SIG-M5 treated with dmso at 0.1 percent for 504 hours (cell line): ENCODE measurements at regions not wholly inside any gene's neighbourhood (a gene's known extent, or its start where the extent isn't known, plus 50 kb on each side); places are given as distances from the start of the nearest gene placed in this dataset.
"Not testable (repeated sequence)": the region's sequence is repeated elsewhere in the genome, so short reads cannot be mapped to it uniquely, and the experiment has no call there.

ENCODE experiments used
- DNase-seq: peaks from one replicate; lab custom pipeline; 2025; ENCODE audit not compliant: unreplicated experiment; lab: John Stamatoyannopoulos, UW

DNA sequence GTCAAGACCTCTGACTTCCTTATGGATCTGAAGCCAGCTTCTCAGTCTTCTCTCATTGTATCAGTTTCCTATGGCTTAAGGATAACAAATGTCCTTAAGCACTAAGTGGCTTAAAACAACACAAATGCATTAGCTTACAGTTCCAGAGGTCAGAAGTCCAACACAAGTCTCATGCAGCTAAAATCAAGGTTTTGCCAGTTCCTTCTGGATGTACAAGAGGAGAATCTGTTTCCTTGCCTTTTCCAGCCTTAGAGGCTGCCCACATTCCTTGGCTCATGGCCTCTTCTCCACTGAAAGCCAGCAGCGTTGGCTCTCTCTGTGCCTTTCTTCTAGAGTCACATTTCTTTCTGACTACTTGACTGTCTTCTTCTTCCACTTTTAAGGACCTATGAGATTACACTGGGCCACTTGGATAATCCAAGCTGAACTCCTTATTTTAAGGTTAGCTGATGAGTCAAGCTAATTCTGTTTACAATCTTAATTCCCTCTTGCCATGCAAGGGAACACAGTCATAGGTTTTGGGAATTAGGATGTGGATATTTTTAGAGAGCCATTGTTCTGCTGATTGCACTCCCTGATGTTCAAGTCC is 179.0 kb downstream of the BCAS1 start:
- no peak for DNase-seq

DNA sequence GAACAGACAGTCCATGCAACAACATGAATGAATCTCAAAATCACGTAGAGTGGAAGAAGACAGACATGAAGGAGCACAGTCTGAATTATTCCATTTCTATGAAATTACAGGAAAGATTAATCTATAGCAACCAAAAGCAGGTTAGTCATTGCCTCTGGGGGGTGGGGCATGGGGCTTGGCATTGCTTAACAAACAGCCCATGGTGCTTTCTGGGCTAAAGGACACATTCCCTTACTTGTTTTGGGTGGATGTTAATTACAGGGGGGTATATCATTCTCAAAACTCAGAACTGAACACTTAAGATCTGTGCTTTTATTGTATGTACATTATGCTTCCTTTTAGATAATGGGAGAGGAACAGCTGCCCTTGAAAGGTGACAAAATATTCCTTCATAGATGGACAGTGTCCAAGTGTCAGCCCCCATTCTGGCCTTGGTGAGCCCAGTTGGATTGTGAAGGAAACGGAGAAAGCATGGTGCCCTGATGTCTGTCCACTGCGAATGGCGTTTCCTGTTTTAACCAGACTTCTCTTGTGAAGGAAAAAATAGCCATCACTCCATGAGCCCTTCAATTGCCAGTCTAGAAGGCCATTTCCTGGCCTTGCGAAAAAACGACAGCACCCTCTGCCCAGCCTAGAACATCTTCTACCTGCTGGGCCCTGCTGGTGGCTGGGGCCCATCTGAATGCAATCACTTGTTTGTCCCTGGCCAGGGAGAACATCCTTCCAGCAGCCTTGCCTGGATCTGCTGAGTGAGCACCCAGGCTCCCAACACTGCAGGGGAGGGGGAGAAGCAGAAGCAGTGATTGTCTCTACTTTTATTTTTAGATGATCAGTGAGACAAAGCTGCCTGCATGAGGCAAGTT is 179.7 kb downstream of the BCAS1 start:
- DNase-seq: no peak

DNA sequence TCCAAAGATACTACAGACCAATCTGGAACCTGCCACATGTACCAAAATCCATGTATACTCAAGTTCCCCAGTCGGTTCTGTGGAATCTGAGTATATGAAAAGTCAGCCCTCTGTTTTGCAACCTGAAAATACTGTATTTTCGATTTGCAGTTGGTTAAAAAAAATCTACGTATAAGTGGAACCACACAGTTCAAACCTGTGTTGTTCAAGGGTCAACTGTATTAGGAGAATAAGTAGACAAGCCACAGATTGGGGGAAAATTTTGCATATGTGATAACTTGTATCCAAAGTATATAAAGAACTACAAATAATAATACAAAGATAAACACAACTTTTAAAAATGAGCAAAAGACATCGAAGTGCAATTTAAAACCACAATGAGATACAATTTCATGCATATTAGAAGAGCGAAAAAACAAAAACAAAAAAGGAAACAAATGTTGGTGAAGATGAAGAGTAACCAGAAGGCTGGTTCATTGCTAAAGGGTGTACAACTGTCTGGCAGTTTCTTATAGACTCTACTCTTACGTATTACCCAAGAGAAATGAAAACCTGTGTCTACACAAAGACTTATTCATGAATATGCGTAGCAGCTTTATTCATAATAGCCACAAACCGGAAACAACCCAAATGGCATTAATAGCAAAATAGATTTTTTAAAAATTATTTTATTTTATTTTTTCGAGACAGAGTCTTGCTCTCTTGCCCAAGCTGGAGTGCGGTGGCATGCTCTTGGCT is 180.8 kb downstream of the BCAS1 start:
- DNase-seq: no peak

DNA sequence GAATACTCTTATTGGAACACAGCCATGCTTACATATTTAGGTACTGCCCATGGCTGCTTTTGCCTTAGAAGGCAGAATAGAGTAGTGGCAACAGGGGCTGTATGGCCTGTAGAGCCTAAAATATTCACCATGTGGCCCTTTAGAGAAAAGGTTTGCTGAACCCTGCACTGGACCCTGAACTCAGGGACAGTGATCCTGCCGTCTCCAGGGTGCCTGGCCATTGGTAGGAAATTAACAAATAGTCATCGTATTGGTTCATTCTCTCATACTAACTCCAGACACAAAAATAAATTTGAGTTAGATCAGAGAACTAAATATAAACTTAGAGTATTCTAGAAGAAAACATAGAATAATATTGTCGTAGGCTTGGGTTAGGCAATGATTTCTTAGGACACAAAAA is 181.4 kb downstream of the BCAS1 start:
- DNase-seq: no peak

DNA sequence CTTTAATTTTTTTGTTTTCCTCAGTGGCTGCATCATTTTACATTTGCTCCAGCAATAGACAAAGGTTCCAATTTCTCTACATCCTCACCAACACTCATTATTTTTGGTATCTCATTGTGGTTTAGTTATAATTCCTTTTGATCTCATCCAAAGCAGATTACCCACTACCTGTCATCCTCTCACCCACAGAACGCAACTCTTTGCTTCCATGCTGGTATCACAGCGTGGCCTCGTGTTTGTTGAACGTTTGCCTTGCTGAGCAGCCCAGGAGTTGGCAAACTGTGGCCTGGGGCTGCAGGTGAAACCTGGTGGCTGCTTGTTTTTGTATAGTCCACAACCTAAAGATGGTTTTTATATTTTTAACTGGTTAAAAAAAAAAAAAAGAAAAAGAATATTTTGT is 181.9 kb downstream of the BCAS1 start:
- no peak for DNase-seq

DNA sequence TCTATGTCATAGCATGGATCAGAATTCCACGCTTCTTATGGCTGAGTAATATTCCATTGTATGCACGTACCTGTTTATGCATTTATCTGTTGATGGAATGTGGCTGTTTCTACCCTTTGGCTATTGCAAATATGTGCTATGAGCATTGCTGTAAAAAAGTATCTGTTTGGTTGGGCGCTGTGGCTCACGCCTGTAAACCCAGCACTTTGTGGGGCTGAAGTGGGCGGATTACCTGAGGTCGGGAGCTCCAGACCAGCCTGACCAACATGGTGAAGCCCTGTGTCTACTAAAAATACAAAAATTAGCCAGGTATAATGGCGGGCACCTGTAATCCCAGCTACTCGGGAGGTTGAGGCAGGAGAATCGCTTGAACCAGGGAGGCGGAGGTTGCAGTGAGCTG is 182.4 kb downstream of the BCAS1 start:
- no peak for DNase-seq

DNA sequence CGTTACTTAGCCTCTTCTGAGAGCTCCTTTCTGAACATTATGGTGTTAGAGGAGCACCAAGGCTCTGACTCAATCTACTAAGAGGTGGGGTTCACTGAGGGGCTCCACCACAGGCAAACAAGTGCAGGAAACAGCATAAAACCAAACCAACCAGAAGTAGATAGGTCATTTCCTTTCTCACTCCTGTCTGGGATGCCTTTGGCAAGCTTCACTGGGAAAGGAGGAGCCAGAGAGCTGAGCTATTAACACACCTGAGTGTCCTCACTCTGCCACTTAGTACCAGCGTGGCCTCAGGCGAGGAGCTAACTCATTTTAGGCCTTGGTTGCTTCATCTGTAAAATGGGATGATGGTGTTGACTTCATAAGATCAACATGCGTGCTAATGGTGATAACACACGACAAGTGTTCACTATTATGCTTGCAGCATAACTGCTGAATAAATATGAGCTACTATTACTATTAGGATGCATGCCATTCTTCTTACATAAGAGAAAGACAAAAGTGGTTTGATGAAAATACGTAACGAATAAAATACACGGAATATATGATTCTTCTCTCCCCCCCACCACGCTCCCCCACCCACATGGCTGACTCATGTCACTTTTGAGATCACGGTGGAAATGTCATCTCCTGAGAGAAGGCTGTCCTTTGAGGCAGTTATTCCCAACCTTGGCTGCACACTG is 185.4 kb downstream of the BCAS1 start:
- DNase-seq: peak; percentile 76

DNA sequence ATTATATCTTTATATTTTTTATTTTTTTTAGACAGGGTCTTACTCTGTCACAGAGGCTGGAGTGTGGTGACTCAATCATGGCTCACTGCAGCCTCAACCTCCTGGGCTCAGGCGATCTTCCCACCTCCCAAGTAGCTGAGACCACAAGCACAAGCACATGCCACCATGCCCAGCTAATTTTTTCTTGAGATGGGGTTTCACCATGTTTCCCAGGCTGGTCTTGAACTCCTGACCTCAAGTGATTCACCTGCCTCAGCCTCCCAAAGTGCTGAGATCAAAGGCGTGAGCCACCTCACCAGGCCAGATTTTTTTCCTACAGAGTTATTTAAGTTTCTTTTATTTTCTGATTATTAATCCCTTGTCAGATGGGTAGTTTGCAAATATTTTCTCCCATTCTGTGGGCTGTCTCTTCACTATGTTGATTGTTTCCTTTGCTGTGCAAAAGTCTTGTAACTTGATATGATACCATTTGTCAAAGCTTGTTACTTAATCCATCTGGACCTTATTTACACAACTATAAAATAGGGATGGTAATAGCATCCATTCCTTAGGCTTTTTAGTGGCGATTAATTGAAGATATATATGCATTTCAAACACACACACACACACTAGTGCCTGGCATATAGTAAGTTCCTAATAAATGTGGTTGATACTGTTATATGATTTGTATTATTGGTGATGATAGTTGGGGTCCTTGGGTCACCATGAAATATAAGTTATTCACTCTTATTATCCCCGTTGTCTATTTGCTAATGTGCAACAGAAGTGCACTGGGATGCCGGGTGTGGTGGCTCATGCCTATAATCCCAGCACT is 187.1 kb downstream of the BCAS1 start:
- DNase-seq: peak; percentile 65

DNA sequence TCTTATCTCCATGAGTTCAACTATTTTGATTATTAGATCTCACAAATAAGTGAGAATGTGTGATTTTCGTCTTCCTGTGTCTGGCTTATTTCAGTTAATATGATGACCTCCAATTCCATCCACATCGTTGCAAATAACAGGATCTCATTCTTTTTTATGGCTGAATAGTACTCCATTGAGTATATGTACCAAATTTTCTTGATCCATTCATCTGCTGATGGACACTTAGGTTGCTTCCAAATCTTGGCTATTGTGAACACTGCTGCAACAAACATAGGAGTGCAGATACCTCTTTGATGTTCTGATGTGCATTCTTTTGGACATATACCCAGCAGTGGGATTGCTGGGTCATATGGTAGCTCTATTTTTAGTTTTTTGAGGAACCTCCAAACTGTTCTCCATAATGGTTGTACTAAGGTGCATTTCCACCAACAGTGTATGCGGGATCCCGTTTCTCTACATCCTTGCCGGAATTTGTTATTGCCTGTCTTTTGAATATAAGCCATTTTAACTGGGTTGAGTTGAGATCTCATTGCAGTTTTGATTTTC is 187.9 kb downstream of the BCAS1 start:
- DNase-seq: not testable (repeated sequence)

DNA sequence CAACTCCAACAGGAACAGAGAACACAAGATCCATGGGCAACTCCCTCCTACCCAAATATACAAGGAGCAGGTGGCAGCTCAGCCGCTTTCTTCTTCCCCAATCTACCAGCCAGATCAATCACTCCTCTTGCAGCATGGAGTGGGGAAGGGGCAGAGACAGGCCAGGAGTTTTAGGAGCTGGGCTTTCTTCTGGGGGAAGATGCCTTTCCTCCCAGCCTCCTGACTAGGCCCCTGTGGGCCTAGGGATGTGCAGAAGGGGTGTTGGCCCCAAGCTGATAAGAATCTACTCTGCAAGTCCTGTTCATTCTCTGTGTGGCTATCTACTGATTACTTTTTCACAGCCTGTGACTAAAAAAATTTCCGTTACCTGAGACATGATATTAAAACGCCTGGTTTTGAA is 189.0 kb downstream of the BCAS1 start:
- no peak for DNase-seq

DNA sequence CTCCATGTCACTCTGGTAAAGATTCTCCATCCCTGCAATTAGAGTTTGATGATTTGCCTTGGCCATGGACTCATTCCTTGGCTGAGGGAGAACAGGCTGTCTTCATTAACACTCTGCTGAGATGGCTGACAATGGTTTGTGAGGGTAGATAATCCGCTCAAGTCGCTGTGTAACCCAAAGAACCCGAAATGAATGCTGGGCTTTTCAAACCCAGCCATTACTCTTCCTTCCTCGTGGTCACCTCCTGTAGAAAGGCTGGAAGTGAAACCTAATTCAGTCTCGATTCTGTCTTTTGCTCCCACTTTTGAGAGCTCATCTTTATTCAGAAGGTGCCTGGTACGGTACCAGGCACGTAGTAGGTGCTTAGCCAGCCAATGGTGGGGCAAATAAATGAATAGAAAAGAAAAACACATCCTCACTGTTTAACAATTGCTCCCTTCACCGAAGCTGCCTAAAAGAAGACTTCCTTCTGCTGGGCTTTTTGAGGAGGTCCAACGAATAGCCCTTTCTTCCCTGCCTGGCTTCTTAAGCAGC is 190.2 kb downstream of the BCAS1 start:
- no peak for DNase-seq

DNA sequence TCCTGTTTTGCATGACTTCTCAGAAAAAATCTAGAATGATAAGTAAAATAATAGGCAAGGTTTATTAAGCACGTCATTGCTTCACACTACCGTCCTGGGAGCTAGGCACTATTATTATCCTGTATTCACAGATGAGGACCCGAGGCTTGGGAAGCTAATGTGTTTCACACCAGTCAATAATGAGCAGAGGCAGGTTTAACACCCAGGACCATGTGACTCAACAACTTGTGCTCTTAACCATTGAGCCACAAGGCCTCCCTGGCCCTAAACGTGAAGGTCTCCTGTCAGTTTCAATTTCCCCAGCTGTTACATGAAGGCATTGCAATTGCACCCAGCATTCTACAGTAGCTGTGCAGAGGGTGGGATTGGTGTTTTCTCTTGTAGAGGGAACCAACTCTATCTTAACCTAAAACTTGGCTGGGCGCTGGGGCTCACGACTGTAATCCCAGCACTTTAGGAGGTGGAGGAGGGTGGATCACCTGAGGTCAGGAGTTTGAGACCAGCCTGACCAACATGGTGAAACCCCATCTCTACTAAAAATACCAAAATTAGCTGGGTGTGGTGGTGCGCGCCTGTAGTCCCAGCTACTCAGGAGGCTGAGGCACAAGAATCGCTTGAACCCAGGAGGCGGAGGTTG is 191.2 kb downstream of the BCAS1 start:
- DNase-seq: no peak

DNA sequence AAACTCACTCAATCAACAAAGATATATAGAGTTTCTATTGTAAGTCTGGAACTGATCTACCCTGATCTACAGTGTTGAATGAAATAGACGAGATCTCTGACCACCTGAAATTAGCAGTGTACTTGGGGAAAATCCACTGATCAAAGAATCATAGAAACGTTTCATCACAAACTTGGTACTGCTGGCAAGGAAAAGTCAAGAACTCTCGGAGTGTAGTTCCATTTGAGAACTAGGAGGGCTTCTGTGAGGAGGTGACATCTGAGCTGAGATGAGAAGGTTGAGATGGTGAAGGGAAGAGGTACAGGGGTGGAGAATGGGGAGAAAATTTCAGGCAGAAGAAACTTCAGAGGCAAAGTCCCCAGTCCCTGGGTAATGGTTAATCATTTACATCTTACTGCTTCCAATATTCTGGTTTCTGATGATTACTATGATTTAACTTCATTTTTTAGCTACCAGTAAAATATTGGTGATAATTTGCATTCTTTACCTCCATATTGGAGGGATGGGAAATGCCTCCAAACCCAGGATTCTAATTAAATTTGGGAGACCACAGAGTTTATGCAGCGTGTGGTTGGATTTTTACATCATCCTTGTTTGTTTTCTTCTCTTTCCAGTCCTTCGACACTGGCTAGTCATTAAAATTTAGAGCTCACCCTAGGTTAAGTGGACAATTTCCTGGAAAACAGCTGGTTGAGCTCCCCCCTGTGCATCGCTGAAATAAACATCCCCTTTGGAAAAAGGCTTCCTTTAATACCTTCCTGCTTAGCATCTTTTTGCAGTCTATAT is 191.9 kb downstream of the BCAS1 start:
- DNase-seq: no peak

DNA sequence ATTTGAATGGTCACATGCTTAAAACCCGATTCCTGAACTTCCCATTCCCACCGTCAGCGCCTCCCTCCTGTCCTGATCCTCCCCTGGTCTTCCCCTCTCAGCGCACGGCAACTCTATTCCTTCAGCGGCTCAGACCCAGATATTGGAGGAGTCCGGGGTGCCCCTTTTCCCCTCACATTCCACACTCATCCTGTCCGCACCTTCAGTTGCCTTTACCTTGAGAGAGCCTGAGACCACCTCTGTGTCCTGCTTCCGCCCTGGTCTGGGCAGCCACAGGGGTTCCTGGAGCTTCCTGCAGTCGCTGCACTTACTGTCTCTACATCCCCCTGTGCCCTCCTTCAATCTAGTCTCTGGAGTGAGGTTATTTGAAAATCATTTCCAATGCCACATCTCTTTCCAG is 193.4 kb downstream of the BCAS1 start:
- no peak for DNase-seq

DNA sequence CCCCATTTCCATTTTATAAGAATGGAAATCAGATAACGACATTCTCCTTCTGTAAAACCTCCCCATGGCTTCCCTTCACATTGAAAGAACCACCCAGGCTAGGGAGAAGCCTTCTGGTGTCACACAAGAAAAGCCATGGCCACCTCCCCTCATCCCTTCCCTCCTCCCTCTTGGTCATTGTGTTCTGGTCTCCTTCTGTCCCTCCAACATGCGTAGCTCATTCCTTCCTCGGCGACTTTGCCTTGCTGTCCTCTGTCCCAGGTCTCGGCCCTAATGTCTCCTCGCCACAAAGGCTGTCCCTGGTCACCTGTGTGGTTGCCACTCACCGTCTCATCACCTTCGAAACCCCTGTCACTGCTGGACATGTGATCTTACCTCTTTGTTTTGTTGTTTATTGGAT is 193.9 kb downstream of the BCAS1 start:
- DNase-seq: no peak

DNA sequence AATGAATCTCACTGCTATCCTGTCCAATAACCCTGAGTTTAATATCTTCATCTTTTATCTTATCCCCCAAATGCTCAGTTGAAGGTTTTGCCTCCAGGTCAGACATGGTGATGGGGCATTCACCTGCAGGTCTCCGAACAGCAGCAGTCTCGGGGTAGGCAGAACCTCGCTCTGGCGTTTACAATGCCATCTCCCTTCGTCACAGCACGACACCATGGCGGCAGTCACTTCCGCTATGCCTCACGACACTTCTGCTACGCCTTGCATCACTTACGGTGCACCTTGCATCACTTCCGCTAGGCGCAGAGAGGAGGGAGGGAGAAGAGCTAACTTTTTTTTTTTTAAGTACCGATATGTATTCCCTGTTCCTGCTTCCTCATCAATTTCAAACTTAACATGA is 194.9 kb downstream of the BCAS1 start:
- DNase-seq: no peak

DNA sequence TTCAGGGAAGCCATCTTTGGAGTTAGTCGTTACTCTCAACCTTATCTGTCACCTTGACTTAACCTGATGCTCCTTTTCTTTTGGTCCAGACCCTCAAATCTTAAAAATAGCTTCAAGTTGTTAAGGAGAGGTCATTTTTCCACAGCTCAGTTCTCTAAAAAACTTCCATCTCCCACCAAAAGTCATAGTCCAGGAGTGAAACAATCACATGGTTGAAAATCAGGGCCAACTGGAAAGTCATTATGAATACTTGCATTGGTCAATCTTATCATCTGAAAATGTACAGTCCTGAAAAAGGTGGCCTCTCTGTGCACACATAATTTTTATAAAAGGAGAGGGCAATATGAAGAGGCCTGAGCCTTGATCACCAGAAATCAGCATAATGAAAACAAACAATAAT is 195.7 kb downstream of the BCAS1 start:
- no peak for DNase-seq

DNA sequence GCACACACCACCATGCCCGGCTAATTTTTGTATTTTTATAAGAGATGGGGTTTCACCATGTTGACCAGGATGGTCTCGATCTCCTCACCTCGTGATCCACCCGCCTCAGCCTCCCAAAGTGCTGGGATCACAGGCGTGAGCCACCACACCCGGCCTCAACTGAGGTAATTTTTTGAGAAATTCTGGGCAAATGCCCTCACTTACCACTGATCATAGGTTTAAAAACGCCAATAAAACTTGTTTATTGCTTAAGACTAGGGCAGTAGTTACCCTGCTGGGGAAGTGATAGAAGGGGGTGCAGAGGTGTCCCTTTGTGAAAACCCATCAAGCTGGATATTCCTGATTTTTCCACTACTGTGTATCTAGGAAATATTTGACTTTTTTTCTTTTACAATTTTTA is 196.3 kb downstream of the BCAS1 start:
- no peak for DNase-seq

DNA sequence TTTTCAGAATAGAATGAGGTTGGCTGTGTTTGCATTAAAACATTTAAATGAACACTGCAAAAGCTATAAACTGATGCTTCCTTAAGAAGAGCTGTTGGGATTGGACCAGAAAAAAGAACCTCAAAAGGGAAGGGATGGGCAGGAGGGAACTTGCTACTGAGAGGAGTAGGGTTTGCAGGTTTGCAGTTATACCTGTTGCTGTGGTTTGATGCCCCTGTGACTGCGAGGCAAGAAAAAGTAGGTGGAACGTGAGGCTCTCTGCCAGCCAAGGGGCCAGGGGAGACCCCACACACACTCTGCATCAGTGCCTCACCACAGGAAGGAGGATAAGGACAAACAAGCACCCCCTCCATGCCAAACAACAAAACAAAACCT is 197.2 kb downstream of the BCAS1 start:
- no peak for DNase-seq
